IPS-15b (cell line): ENCODE measurements at regions not wholly inside any gene's neighbourhood (a gene's known extent, or its start where the extent isn't known, plus 50 kb on each side); places are given as distances from the start of the nearest gene placed in this dataset.

Experiments used
- H3K27me3 ChIP-seq: one replicate; pipeline ENCODE4 v1.6.1; 2013; ENCODE audit warnings: low read length; ENCODE audit not compliant: control insufficient read depth, insufficient read depth
- H3K36me3 ChIP-seq: one replicate; pipeline ENCODE4 v1.6.1; 2013; ENCODE audit warnings: low read length; ENCODE audit not compliant: control insufficient read depth, insufficient read depth
- H3K4me1 ChIP-seq: one replicate; pipeline ENCODE4 v1.6.1; 2013; ENCODE audit warnings: mild to moderate bottlenecking, low read length; ENCODE audit not compliant: control insufficient read depth, insufficient read depth
- H3K4me3 ChIP-seq: one replicate; pipeline ENCODE4 v1.5.1; 2013; ENCODE audit warnings: low read depth, low read length
- H3K9ac ChIP-seq: one replicate; pipeline ENCODE4 v1.6.1; 2013; ENCODE audit warnings: low read depth, mild to moderate bottlenecking, low read length
- H3K9me3 ChIP-seq: one replicate; pipeline ENCODE4 v1.6.1; 2013; ENCODE audit warnings: mild to moderate bottlenecking, low read length; ENCODE audit not compliant: control insufficient read depth, insufficient read depth

DNA sequence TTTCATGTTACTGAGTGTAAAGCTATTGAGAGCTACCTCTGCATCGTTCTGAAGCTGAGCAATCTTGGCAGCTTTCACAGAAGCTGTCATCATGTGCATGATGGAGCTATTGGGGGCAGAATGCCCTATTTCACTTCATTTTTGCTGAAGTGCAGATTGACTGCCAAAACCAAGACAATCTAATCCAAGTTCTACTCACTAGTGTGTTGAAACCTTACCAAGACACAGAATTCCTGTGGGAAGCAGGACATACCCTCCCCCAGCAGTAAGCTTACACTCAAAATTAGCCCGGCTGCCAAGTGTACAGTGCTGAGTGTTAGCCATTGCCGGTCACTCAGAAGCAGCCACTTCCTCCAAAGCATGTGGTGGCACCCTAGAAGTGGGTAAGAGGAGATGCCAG, 177.3 kb upstream of the TENT5A start:
- Histone ChIP-seq H3K27me3 (no peaks in the 10 kb centered on the region), H3K9me3 (no peaks in the 10 kb centered on the region), H3K9ac (no peak overlapping the region), H3K4me3 (no peak overlapping the region), H3K4me1 (no peaks in the 10 kb centered on the region), H3K36me3 (no peaks in the 10 kb centered on the region)

DNA sequence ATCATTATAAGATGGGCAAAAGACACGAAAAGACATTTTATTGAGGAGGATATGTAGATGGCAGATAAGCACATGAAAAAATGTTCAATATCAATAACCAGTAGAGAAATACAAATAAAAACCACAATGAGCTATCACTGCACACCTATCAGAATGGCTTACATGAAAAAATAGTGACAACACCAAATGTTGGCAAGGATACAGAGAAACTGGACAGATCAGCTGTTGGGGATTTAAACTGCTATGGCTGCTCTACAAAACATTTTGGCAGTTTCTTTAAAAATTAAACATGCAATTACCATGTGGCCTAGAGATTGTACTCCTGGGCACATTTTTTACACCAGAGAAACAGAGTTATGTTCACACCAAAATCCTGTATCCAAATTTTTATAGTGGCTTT, 172.7 kb upstream of the TENT5A start:
- Histone ChIP-seq H3K4me3 (no peak overlapping the region), H3K9ac (no peak overlapping the region)

GRCh38 chr6:81909981-81910900, 157.8 kb upstream of the TENT5A start:
- Histone ChIP-seq H3K4me3 (no peak overlapping the region), H3K36me3 (no peaks in the 10 kb centered on the region), H3K27me3 (no peaks in the 10 kb centered on the region), H3K9ac (no peak overlapping the region), H3K4me1 (peaks cover 6% of the 10 kb centered on the region), H3K9me3 (no peaks in the 10 kb centered on the region)

More for the DNA sequence above, 172.7 kb upstream of the TENT5A start:
- Histone ChIP-seq H3K27me3 (no peaks in the 10 kb centered on the region), H3K36me3 (no peaks in the 10 kb centered on the region), H3K4me1 (no peaks in the 10 kb centered on the region), H3K9me3 (no peaks in the 10 kb centered on the region)

DNA sequence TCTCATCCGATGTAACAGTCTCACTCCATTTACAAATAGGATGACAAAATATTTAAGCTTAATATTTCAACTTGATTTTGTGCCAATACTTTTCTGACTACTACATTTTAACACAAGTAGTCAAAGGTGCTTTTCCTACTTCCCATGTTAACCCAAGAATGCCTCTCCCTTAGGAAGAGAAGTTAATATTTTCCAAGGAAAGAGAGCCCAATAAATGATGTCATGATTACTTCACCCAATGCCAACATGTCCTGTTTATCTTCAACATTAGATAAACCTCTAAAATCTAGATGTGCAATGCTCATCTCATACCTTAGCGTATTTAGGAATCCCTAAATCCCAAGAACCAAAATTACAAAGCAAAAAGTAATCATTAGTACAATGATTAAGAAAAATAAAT, 156.7 kb upstream of the TENT5A start:
- H3K9me3 ChIP-seq = no peaks in the 10 kb centered on the region
- no peak overlapping the region for H3K4me3 ChIP-seq
- no peaks in the 10 kb centered on the region for H3K27me3 ChIP-seq
- peaks cover 6% of the 10 kb centered on the region for H3K4me1 ChIP-seq
- no peaks in the 10 kb centered on the region for H3K36me3 ChIP-seq
- H3K9ac ChIP-seq = no peak overlapping the region

GRCh38 chr6:81906709-81907204, 154.3 kb upstream of the TENT5A start:
- Histone ChIP-seq H3K36me3 (no peaks in the 10 kb centered on the region), H3K9me3 (no peaks in the 10 kb centered on the region), H3K4me1 (peaks cover 6% of the 10 kb centered on the region), H3K4me3 (no peak overlapping the region), H3K9ac (no peak overlapping the region), H3K27me3 (no peaks in the 10 kb centered on the region)

GRCh38 chr6:81906041-81906440, 153.6 kb upstream of the TENT5A start:
- H3K4me1 ChIP-seq = peaks cover 6% of the 10 kb centered on the region
- H3K9me3 ChIP-seq = no peaks in the 10 kb centered on the region
- no peak overlapping the region for H3K9ac ChIP-seq
- H3K36me3 ChIP-seq = no peaks in the 10 kb centered on the region
- H3K27me3 ChIP-seq = no peaks in the 10 kb centered on the region
- H3K4me3 ChIP-seq = no peak overlapping the region

DNA sequence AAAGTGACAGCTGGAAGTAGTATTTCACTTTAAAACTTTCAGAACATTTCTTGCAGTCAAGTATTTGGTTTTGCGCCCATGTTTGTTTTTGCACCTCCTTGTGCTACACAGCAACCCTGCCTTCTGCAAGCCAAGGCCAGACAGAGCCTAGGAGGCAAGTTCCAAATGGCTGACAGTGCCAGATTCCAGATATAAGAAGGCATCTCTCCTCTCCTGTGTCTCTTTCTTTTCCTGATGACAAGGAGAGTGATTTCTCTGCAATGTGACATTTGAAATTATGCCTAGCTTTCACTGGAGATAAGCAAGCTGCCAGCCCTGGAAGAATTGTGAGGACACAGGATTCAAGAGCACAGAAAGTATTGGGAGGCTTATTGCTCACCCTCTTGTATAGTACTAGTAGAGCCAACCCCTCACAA, 149.1 kb upstream of the TENT5A start:
- Histone ChIP-seq H3K27me3 (no peaks in the 10 kb centered on the region), H3K4me3 (no peak overlapping the region), H3K9me3 (no peaks in the 10 kb centered on the region), H3K4me1 (no peaks in the 10 kb centered on the region), H3K36me3 (no peaks in the 10 kb centered on the region), H3K9ac (no peak overlapping the region)

- no peaks in the 10 kb centered on the region for H3K27me3 ChIP-seq
- H3K4me3 ChIP-seq = no peak overlapping the region
- H3K36me3 ChIP-seq = no peaks in the 10 kb centered on the region
- no peaks in the 10 kb centered on the region for H3K4me1 ChIP-seq
- H3K9me3 ChIP-seq = no peaks in the 10 kb centered on the region
- H3K9ac ChIP-seq = no peak overlapping the region
Measured at GRCh38 chr6:81900616-81901015, 148.1 kb upstream of the TENT5A start.

DNA sequence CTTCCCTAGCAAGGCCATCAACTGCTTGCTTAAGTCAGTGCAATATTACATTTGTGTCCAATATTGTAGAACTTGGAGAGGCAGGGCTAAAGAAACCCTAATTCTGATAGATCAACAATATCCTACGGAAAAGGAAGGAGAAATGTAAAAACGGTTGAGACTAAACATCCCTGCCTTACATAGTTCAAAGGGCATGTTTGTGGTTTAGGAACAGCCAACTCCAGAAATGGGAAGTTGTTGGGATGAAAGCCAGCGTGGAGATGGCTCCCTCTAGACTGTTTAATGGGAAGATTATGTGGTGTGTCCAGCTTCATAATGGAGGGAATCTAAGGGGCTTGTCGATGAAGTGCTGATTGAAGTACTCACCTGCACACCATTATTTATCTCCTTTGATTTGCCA, 145.3 kb upstream of the TENT5A start:
- H3K36me3 ChIP-seq = no peaks in the 10 kb centered on the region
- no peak overlapping the region for H3K4me3 ChIP-seq
- no peak overlapping the region for H3K9ac ChIP-seq
- H3K4me1 ChIP-seq = no peaks in the 10 kb centered on the region
- H3K9me3 ChIP-seq = no peaks in the 10 kb centered on the region
- H3K27me3 ChIP-seq = no peaks in the 10 kb centered on the region

- Histone ChIP-seq H3K9me3 (no peaks in the 10 kb centered on the region), H3K4me3 (no peak overlapping the region), H3K36me3 (no peaks in the 10 kb centered on the region), H3K27me3 (no peaks in the 10 kb centered on the region), H3K9ac (no peak overlapping the region), H3K4me1 (no peaks in the 10 kb centered on the region)
Measured at GRCh38 chr6:81896525-81897503, 144.3 kb upstream of the TENT5A start.

DNA sequence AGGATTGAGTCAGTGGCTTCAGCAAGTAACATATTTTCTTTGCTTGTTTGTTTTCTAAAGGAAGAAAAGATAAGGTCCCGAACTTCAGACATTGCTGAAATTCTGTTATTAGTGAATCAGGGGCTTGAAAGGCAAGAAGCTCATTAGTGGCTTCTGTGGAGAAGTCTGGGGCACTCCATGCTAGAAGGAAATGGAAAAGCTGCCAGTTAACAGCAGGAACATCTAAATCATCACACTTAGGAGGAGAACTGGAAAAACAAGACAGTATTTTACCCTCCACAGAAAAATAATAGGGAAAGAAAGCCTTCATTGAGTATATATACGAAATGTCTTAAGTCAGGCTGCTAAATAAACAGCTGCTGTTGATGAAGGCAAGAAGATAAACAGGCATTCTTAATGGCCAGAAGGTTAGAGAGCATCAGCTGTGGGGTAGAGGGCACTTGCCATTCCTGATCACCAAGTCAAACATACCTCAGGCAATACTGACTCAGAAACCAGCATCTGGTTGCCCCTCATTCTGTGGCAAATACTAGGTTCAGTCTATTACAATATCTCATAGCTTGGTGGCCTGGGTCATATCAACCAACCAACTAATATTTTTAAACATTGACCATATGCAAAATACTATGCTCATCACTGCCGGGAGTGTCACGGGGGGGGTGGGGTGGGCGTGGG, 143.2 kb upstream of the TENT5A start:
- H3K9ac ChIP-seq = no peak overlapping the region
- no peaks in the 10 kb centered on the region for H3K27me3 ChIP-seq
- no peaks in the 10 kb centered on the region for H3K36me3 ChIP-seq
- H3K4me1 ChIP-seq = no peaks in the 10 kb centered on the region
- H3K9me3 ChIP-seq = no peaks in the 10 kb centered on the region
- no peak overlapping the region for H3K4me3 ChIP-seq
